Neural progenitor cell (in vitro differentiated cells): ENCODE measurements at regions not wholly inside any gene's neighbourhood (a gene's known extent, or its start where the extent isn't known, plus 50 kb on each side); places are given as distances from the start of the nearest gene placed in this dataset.

Experiments used
- CTCF ChIP-seq: fragments of 200-600 bp; sonication (generic); IDR thresholded peaks from 2 replicates; pipeline ENCODE4 v1.5.1; 2017; ENCODE audit warnings: antibody characterized with exemption, mild to moderate bottlenecking
- EZH2 ChIP-seq: fragments of 200-600 bp; sonication (generic); IDR thresholded peaks from 2 replicates; pipeline ENCODE4 v1.6.1; 2017; ENCODE audit warnings: antibody characterized with exemption, mild to moderate bottlenecking, moderate library complexity
- EZH2phosphoT487 ChIP-seq: fragments of 200-600 bp; sonication (generic); IDR thresholded peaks from 2 replicates; pipeline ENCODE4 v1.6.1; 2017; ENCODE audit warnings: antibody characterized with exemption

GRCh38 chr15:39498629-39499028, 82.2 kb upstream of the THBS1 start:
- TF ChIP-seq CTCF (no peak), EZH2 (no peak), EZH2phosphoT487 (no peak)
